Skeletal muscle cell (primary cell): ENCODE measurements at regions not wholly inside any gene's neighbourhood (a gene's known extent, or its start where the extent isn't known, plus 50 kb on each side); places are given as distances from the start of the nearest gene placed in this dataset.

Experiments used
- DNase-seq: peaks from one replicate; pipeline ENCODE4 v3.0.0-alpha.2; 2010; ENCODE audit warnings: low read depth
- H3K4me3 ChIP-seq: 2 replicates; pipeline ENCODE4 v1.5.1; 2011; ENCODE audit warnings: low read depth, mild to moderate bottlenecking, control low read depth, low read length, moderate library complexity

GRCh38 chr2:58568901-58569300, 327.8 kb upstream of the FANCL start:
- H3K4me3 ChIP-seq = no peak overlapping the region
- DNase-seq = no peak

- H3K4me3 ChIP-seq = no peak overlapping the region
- DNase-seq = no peak
These were observed 321.2 kb upstream of the FANCL start for GRCh38 chr2:58562276-58562675.

DNA sequence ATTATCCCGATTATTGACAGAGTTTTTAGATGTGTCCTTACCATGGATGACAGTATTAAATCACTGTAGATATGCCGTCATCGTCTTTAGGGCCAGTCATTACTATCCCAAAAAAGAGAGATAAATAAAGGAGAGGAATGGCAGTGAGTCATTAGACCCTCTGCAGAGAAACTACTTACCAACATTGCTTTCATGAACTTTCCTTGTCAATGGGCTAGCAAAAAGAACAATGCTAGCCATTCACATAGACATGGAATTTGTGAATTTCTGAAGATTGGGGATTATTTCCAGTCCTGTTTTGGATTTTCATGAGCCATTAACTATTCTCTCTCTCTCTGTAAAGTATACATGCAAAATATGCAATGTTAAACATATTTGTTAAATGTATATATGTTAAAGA, 319.4 kb upstream of the FANCL start:
- no peak for DNase-seq
- H3K4me3 ChIP-seq = no peak overlapping the region

GRCh38 chr2:58558881-58559280, 317.8 kb upstream of the FANCL start:
- no peak for DNase-seq
- no peak overlapping the region for H3K4me3 ChIP-seq

GRCh38 chr2:58557176-58557575, 316.1 kb upstream of the FANCL start:
- no peak for DNase-seq
- no peak overlapping the region for H3K4me3 ChIP-seq

DNA sequence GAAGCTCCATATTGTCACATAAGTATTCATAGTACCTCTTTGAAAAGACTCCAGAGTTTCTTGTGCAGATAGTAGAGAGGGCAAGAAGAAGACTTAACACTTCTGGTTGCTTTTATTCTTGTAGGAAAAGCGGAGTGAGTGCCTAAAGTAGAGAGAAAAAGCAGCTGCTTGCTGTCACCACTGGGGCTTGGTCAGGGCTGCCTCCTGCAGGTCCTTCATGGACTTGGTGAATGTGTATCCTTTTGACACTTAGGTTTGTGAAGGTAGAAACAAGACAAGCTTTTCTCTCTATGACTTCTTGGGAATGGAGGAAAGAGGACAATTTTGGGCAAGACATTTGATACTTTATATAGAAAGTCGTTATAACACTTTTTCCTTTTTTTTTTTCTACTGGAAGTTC, 312.8 kb upstream of the FANCL start:
- DNase-seq = no peak
- no peak overlapping the region for H3K4me3 ChIP-seq

DNA sequence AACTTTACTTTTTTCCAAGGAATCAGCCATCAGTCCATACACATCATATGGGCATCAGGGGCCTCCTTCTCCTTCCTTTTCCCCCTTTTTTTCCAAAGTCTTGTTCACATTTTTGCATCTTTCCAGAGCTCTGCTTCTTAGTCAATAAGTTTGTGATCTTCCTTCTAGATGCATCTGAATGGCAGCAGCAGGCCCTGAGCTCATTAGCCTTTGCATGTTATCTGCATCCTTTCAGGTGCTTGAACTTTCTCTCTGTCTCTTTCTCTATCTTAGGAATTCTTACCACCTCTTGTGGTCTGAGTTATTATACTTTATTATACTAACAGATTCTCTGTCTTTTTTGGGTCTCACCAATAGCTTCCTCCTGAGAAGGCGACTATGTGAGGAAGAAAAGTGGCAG, 312.4 kb upstream of the FANCL start:
- no peak for DNase-seq
- H3K4me3 ChIP-seq = no peak overlapping the region

DNA sequence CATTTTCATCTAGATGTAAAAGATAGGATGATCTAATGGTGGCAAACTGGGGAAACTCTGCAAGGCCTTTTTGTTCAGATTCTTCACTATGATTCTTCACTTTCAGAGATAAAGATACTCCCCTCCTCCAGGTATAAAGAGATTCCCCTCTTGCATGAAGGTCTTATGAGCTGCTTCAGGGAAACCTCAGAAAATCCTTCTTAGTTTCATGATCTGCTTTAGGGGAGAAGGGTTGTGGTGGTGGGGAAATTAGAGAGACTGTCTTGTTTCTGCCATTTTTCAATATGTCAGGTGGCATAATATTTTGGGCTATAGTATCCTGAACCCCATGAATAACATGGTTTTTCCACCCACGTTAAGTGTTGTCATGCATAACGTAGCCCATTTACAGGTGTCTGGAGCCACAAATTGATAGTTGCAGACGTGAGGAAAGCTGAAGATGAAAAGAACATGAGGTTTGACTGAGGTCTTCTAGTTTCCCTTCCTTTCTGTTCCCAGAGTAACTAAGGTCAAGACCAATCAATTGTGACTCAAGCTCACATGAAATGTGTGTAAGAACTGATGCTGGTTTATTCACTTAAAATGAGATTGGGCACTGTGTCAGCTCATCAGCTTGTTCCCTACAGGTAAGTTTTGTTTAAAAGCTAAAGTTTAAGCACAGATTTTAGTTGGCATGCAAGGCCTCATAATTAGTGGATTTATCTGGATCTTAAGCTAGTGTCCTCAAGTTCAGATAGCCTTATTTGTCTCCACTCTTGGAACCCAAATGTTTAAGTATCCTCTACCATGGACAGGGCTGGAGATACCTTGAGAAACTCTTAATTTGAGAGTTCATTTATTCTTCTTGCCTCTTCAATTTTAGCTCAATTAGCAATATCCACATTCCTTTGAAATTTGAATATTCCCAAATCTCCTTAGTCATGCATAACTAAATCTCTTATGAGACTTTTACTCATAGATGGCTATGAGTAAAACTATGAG, 304.5 kb upstream of the FANCL start:
- no peak overlapping the region for H3K4me3 ChIP-seq
- DNase-seq = no peak

DNA sequence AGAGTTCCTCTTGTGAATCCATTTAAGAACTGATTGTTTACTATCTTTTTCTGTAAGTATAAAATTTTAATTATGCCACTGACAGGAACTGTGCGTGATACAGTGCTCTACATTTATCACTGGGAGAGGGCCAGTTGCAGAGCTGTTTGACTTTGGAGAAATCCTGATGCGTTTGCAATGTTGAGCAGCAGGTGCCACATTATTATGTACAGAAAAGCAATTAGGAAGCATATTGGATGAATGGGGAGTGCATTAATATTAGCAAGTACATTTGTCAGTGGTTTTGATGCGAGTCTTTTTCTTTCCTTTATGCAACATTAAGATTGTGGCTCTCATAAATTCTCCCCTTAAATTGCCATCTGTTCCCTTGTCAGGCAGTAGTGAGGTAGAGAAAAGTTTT, 302.3 kb upstream of the FANCL start:
- no peak overlapping the region for H3K4me3 ChIP-seq

GRCh38 chr2:58541511-58541910, 300.4 kb upstream of the FANCL start:
- no peak for DNase-seq
- H3K4me3 ChIP-seq = no peak overlapping the region

More for the DNA sequence above, 302.3 kb upstream of the FANCL start:
- no peak for DNase-seq

DNA sequence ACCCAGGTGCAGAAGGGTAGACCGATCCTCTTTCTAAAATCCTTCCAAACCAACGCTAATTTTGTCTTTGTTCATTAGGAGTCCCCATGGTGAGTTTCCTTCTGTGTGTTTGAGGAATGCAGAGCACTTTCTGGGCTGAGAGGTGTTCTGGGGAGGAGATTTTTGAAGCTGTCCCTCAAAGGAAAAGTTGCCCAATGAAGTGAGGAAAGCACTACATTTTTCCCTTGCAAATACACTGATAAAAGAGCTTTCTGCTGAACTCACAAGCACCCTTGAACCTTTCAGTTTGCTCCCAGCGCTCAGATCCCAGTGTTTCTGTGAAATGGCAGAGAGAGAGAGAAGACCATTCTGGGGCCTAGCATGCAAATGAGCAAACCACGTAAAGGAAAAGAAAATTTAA, 299.6 kb upstream of the FANCL start:
- DNase-seq = no peak

DNA sequence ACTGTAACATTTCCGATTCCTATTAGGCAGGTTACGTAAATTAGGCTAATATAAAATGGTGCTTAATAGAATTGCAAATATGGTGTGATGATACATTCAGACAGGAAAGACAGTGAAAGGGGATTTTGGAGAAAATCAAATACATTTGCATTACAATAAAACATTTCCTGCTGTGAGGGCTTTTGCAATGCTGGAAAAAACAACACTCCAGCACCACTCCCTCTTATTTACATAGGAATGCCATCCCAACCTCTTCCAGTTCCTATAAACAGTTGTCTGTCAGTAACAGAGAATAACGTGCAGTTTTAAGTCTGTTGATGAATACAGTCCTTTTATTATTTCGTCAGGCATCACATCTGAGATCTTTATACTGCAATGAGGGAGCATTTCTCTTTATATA, 298.8 kb upstream of the FANCL start:
- H3K4me3 ChIP-seq = no peak overlapping the region
- no peak for DNase-seq

More for the DNA sequence above, 299.6 kb upstream of the FANCL start:
- H3K4me3 ChIP-seq = no peak overlapping the region

DNA sequence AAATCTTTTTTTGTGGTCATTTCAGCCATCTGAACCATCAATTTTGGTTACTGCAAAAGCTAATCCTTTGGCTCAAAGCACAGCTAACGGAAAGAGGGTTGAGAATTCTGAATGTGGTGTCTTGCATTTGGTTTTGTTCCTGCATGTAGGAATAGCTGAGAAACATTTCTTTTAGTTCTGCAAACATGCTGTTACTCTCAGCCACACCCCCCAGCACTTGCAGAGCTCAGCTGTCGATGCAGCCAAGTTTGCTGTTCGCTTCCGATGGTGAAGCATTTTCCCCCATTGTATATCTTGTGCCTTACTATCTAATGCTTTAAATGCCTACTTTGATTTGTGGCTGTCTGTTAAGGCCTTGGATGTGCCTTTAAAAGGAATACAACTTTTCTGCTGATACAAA, 294.9 kb upstream of the FANCL start:
- DNase-seq = no peak
- H3K4me3 ChIP-seq = no peak overlapping the region

- no peak for DNase-seq
- no peak overlapping the region for H3K4me3 ChIP-seq
These were observed 294.1 kb upstream of the FANCL start for GRCh38 chr2:58535182-58535581.

GRCh38 chr2:58533376-58533775, 292.3 kb upstream of the FANCL start:
- no peak for DNase-seq
- H3K4me3 ChIP-seq = no peak overlapping the region

DNA sequence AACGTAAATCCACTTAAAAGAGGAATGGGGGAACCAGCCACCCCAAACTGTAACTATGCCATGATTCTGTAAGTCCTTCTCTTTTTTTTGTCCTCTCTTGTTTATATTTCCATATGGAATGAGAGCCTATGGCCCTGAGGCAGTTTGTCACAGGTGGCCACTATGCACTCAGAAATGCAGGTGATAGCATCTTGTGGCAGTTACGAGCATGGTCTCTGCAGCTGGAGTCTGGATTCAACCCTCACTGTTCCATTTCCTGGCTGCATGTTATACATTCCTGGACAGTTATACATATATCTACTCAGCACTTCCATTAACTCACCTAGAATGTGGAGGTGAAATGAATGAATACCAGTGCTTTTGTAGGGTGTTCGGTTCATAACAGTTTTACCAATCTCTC, 291.5 kb upstream of the FANCL start:
- no peak for DNase-seq
- H3K4me3 ChIP-seq = no peak overlapping the region

DNA sequence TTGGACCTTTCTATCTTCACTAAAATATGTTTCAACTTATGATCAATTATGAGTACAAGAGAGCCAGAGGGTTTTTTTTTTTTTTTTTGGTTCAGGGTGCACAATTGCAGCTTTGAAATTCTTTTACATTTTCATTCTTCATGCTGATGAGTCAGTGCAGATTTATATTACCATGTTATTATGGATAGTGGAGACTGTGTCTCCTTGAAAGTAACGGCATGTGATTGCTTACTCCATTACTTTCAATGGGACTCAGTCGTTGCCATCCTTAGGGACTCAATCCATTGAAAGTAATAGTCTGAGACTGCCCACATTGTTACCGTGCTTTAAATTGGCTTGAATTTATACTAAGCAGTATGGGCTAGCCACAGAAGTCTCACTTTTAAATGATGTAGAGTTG, 286.5 kb upstream of the FANCL start:
- DNase-seq = no peak
- H3K4me3 ChIP-seq = no peak overlapping the region

DNA sequence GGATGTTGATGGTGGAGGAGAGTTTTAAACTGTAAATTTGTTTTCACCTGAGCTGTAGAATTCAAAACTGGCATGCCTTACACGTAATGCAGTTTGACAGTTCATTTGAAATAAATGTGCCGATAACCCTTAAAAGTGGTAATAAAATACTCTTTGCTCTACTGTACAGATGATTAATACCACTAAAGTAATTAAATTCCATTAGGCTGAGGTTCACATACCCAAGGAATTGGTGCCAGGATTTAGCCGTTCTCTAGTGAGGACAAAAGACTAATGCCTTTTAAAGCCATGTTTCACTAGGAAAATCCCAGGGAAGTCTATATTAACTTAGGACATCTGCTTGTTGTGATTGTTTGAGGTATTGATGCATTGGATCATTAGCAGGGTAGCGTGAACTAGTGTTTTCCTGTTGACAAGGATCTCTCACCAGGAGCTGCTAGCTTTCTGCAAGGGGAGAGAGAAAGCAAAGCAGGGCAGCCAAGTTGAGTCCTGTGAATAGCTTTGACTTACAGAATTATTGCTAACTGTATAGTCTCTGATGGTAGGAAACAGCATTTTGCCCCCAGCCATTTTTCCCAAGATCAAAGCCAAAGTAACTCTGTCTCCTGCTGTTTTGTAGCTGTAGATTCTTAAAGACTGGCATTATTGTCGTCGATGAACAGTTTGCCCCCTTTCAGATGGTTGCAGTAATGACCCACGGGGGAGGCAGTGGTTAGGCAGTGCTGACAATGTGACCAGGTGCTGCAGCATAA, 280.9 kb upstream of the FANCL start:
- no peak for DNase-seq
- no peak overlapping the region for H3K4me3 ChIP-seq

DNA sequence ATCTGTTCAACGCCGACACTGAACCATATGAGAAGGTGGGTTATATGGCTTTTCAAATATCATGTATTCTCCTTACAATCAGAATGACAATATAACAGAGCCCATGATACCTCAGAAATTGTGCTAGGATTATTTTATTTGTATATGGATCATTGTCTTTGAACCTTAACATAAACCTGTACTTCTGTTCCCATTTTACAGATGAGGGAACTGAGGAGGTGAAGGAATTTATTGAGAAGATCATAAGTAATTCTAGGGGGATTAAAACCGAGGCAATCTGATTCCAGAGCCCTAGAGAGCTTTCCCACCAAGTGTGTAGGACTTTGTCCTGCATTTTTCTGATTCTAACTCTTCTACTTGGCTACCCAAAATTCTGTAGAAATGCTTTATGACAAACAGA, 279.8 kb upstream of the FANCL start:
- DNase-seq = no peak
- H3K4me3 ChIP-seq = no peak overlapping the region

GRCh38 chr2:58517881-58518280, 276.8 kb upstream of the FANCL start:
- no peak for DNase-seq
- no peak overlapping the region for H3K4me3 ChIP-seq

GRCh38 chr2:58516695-58517094, 275.6 kb upstream of the FANCL start:
- no peak for DNase-seq

More at GRCh38 chr2:58516695-58517094, 275.6 kb upstream of the FANCL start:
- no peak overlapping the region for H3K4me3 ChIP-seq
